ENCODE measurements at regions not wholly inside any gene's neighbourhood (a gene's known extent, or its start where the extent isn't known, plus 50 kb on each side); places are given as distances from the start of the nearest gene placed in this dataset.

DNA sequence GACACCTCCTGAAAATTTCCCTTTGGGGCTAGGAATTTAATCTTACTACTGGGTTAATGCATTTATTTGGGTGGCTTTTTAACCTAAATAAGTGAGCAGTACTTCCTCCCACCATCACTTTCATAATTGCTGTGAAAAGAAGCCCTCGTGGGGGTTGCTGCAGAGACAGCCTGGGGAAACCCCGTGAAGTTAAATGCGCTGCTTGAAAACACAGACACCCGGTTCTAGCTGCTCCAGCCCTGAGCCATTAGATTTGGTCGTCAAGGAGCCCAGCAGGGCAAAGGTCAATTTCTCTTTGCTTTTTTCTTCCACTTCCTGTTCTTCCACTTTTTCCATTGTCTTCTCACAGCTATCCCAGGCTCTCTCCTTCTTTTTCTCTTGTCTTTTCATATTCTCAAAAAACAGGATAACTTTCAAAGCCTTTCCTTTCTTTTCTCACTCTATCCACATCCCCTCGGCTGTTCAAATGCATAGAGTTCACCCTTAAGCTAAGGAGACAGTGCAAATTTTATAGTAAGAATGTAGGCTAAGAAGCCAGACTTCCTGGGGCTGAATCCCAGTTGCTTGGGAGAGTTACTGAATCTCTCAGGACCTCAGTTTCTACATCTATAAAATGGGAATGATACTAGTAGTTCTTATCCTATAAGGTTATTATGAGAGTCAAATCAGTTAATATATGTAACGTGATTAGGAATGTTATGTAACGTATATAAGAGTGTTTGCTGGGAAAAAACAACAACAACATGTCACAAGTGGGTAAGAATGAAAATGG is 91.5 kb upstream of the ZNF827 start:
- Mint-ChIP-seq H3K4me1 (ENCODE audit: low read depth, unreplicated experiment) (peaks cover 11% of the 10 kb centered on the region), H3K4me3 (ENCODE audit: unreplicated experiment) (no peak overlapping the region), H3K27me3 (ENCODE audit: low read depth, unreplicated experiment) (no peaks in the 10 kb centered on the region), H3K36me3 (ENCODE audit: low read depth, unreplicated experiment) (no peaks in the 10 kb centered on the region), H3K9me3 (ENCODE audit: unreplicated experiment) (peaks cover 2% of the 10 kb centered on the region), H3K27ac (ENCODE audit: unreplicated experiment) (no peak overlapping the region)
- no peak for TF ChIP-seq EZH2 (IDR thresholded peaks at IDR 0.05; ENCODE audit: insufficient read depth, low read length)
- TF ChIP-seq, protein P1, sequence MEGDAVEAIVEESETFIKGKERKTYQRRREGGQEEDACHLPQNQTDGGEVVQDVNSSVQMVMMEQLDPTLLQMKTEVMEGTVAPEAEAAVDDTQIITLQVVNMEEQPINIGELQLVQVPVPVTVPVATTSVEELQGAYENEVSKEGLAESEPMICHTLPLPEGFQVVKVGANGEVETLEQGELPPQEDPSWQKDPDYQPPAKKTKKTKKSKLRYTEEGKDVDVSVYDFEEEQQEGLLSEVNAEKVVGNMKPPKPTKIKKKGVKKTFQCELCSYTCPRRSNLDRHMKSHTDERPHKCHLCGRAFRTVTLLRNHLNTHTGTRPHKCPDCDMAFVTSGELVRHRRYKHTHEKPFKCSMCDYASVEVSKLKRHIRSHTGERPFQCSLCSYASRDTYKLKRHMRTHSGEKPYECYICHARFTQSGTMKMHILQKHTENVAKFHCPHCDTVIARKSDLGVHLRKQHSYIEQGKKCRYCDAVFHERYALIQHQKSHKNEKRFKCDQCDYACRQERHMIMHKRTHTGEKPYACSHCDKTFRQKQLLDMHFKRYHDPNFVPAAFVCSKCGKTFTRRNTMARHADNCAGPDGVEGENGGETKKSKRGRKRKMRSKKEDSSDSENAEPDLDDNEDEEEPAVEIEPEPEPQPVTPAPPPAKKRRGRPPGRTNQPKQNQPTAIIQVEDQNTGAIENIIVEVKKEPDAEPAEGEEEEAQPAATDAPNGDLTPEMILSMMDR (IDR thresholded peaks at IDR 0.05; ENCODE audit: insufficient read depth, low read depth, low read length), result no peak
- Histone ChIP-seq H3K27ac (ENCODE audit: low read depth, low read length) (no peak overlapping the region), H3K27me3 (ENCODE audit: insufficient read depth, low read length) (no peaks in the 10 kb centered on the region), H4K20me1 (ENCODE audit: insufficient read depth, low read length) (no peaks in the 10 kb centered on the region), H3K4me3 (ENCODE audit: insufficient read depth, low read depth, low read length) (no peak overlapping the region), H3K79me2 (ENCODE audit: insufficient read depth, low read length) (no peaks in the 10 kb centered on the region), H3K4me2 (ENCODE audit: low read length) (no peak overlapping the region), H3K9me3 (ENCODE audit: insufficient read depth, low read depth, low read length) (no peaks in the 10 kb centered on the region), H3K36me3 (ENCODE audit: insufficient read depth, low read length) (no peaks in the 10 kb centered on the region), H3K9ac (ENCODE audit: low read length) (no peak overlapping the region), H2AFZ (ENCODE audit: low read depth, low read length) (peak overlapping the region; percentile 32), H3K4me1 (ENCODE audit: insufficient read depth, low read length) (no peaks in the 10 kb centered on the region)
- FAIRE-seq, result no peak
- no peak for DNase-seq (ENCODE audit: low read depth)

DNA sequence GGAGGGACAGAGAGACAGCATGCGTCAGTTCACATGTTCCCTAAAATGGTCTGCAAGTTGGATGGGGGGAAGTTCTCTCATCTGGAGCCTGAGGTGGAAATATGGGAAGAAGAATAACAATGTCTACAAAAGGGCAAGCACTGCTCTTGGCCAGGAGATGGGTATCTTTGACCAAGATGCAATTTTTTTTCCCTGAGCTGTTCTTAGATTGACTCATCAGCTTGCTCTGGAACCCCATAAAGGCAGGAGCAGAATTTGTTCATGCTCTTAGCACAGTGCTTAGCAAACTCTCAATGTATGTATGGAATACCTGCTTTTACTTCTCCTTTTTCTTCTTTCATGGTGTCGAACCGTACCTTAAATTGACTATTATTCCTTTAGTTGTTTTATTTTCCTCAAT is 90.5 kb upstream of the ZNF827 start:
- H3K4me1 Mint-ChIP-seq (ENCODE audit: low read depth, unreplicated experiment), result peaks cover 11% of the 10 kb centered on the region
- no peak overlapping the region for H2AFZ ChIP-seq (ENCODE audit: low read depth, low read length)
- no peaks in the 10 kb centered on the region for H3K79me2 ChIP-seq (ENCODE audit: insufficient read depth, low read length)
- H3K4me1 ChIP-seq (ENCODE audit: insufficient read depth, low read length), result no peaks in the 10 kb centered on the region
- no peaks in the 10 kb centered on the region for H3K9me3 ChIP-seq (ENCODE audit: insufficient read depth, low read depth, low read length)
- no peak overlapping the region for H3K27ac ChIP-seq (ENCODE audit: low read depth, low read length)
- H3K9ac ChIP-seq (ENCODE audit: low read length), result no peak overlapping the region
- H3K36me3 Mint-ChIP-seq (ENCODE audit: low read depth, unreplicated experiment), result no peaks in the 10 kb centered on the region
- peaks cover 2% of the 10 kb centered on the region for H3K9me3 Mint-ChIP-seq (ENCODE audit: unreplicated experiment)
- H4K20me1 ChIP-seq (ENCODE audit: insufficient read depth, low read length), result no peaks in the 10 kb centered on the region
- TF ChIP-seq, protein P1 (IDR thresholded peaks at IDR 0.05; ENCODE audit: insufficient read depth, low read depth, low read length), result peak; percentile 7
- TF ChIP-seq EZH2 (IDR thresholded peaks at IDR 0.05; ENCODE audit: insufficient read depth, low read length), result no peak
- H3K27me3 ChIP-seq (ENCODE audit: insufficient read depth, low read length), result no peaks in the 10 kb centered on the region
- no peak overlapping the region for H3K4me3 ChIP-seq (ENCODE audit: insufficient read depth, low read depth, low read length)
- DNase-seq (ENCODE audit: low read depth), result peak; percentile 16
- H3K36me3 ChIP-seq (ENCODE audit: insufficient read depth, low read length), result no peaks in the 10 kb centered on the region
- FAIRE-seq, result no peak
- no peak overlapping the region for H3K27ac Mint-ChIP-seq (ENCODE audit: unreplicated experiment)
- H3K4me3 Mint-ChIP-seq (ENCODE audit: unreplicated experiment), result no peak overlapping the region
- H3K27me3 Mint-ChIP-seq (ENCODE audit: low read depth, unreplicated experiment), result no peaks in the 10 kb centered on the region
- H3K4me2 ChIP-seq (ENCODE audit: low read length), result no peak overlapping the region

- H3K4me1 Mint-ChIP-seq (ENCODE audit: low read depth, unreplicated experiment), result peaks cover 8% of the 10 kb centered on the region
- no peak overlapping the region for H3K27ac Mint-ChIP-seq (ENCODE audit: unreplicated experiment)
- Histone ChIP-seq H3K4me1 (ENCODE audit: insufficient read depth, low read length) (no peaks in the 10 kb centered on the region), H2AFZ (ENCODE audit: low read depth, low read length) (no peak overlapping the region), H4K20me1 (ENCODE audit: insufficient read depth, low read length) (no peaks in the 10 kb centered on the region), H3K9ac (ENCODE audit: low read length) (no peak overlapping the region), H3K4me2 (ENCODE audit: low read length) (no peak overlapping the region), H3K27ac (ENCODE audit: low read depth, low read length) (no peak overlapping the region), H3K4me3 (ENCODE audit: insufficient read depth, low read depth, low read length) (no peak overlapping the region), H3K27me3 (ENCODE audit: insufficient read depth, low read length) (no peaks in the 10 kb centered on the region), H3K36me3 (ENCODE audit: insufficient read depth, low read length) (no peaks in the 10 kb centered on the region), H3K79me2 (ENCODE audit: insufficient read depth, low read length) (no peaks in the 10 kb centered on the region), H3K9me3 (ENCODE audit: insufficient read depth, low read depth, low read length) (no peaks in the 10 kb centered on the region)
- no peak overlapping the region for H3K4me3 Mint-ChIP-seq (ENCODE audit: unreplicated experiment)
- H3K9me3 Mint-ChIP-seq (ENCODE audit: unreplicated experiment), result no peaks in the 10 kb centered on the region
- TF ChIP-seq, protein P1 (IDR thresholded peaks at IDR 0.05; ENCODE audit: insufficient read depth, low read depth, low read length), result no peak
- no peak for TF ChIP-seq EZH2 (IDR thresholded peaks at IDR 0.05; ENCODE audit: insufficient read depth, low read length)
- no peaks in the 10 kb centered on the region for H3K27me3 Mint-ChIP-seq (ENCODE audit: low read depth, unreplicated experiment)
- DNase-seq (ENCODE audit: low read depth) (no peak), FAIRE-seq (no peak)
- H3K36me3 Mint-ChIP-seq (ENCODE audit: low read depth, unreplicated experiment), result no peaks in the 10 kb centered on the region
Measured at GRCh38 chr4:146027761-146028160, 89.1 kb upstream of the ZNF827 start.
